ENCODE measurements at regions not wholly inside any gene's neighbourhood (a gene's known extent, or its start where the extent isn't known, plus 50 kb on each side); places are given as distances from the start of the nearest gene placed in this dataset.

DNA sequence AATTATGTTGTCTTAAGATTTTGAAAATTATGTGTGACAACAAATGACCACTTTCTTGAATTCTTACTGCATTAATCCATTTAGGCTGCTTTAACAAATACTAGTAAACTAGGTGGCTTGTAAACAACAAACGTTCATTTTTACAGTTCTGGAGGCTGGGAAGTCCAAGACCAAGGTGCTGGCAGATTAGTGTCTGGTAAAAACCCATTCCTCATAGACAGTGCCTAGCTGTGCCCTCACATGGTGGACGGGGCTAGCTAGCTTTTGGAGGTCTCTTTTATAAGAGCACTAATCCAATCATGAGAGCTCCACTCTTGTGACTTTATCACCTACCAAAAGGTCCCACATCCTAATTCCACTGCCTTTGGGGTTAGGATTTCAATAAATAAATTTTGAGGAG is 425.8 kb downstream of the SPRY1 start:
- Histone ChIP-seq H4K20me1 (ENCODE audit: control insufficient read depth, insufficient read depth, low read length, poor library complexity, severe bottlenecking) (no peaks in the 10 kb centered on the region), H3K4me1 (ENCODE audit: control insufficient read depth in 2 of 2, insufficient read depth in 2 of 2, low read length in 2 of 2) (no peaks in the 10 kb centered on the region), H3K27ac (ENCODE audit: low read length in 2 of 2) (no peak overlapping the region), H3K4me2 (replicated peaks; ENCODE audit: low read depth, low read length, poor library complexity, severe bottlenecking) (no peak overlapping the region), H3K27me3 (replicated peaks in 1 of 4; ENCODE audit: control extremely low read depth in 1 of 4, control insufficient read depth in 3 of 4, insufficient read depth in 4 of 4, low read length in 3 of 4) (no peaks in the 10 kb centered on the region), H2AFZ (ENCODE audit: insufficient read depth, low read depth, low read length, poor library complexity, severe bottlenecking) (no peak overlapping the region), H3K9ac (ENCODE audit: low read length) (no peak overlapping the region), H3K36me3 (replicated peaks in 1 of 2; ENCODE audit: control extremely low read depth in 1 of 2, control insufficient read depth in 1 of 2, extremely low read depth in 1 of 2, insufficient read depth in 2 of 2, low read length in 1 of 2) (no peaks in the 10 kb centered on the region), H3K4me3 (ENCODE audit: control extremely low read depth in 1 of 5, extremely low read depth in 1 of 5, insufficient read depth in 1 of 5, low read depth in 2 of 5, low read length in 4 of 5) (no peak overlapping the region), H3K9me3 (ENCODE audit: control extremely low read depth in 1 of 3, control insufficient read depth in 2 of 3, insufficient read depth in 1 of 3, low read length in 2 of 3) (no peaks in the 10 kb centered on the region), H3K79me2 (ENCODE audit: control insufficient read depth, insufficient read depth, low read length) (no peaks in the 10 kb centered on the region)
- TF ChIP-seq, protein P1, sequence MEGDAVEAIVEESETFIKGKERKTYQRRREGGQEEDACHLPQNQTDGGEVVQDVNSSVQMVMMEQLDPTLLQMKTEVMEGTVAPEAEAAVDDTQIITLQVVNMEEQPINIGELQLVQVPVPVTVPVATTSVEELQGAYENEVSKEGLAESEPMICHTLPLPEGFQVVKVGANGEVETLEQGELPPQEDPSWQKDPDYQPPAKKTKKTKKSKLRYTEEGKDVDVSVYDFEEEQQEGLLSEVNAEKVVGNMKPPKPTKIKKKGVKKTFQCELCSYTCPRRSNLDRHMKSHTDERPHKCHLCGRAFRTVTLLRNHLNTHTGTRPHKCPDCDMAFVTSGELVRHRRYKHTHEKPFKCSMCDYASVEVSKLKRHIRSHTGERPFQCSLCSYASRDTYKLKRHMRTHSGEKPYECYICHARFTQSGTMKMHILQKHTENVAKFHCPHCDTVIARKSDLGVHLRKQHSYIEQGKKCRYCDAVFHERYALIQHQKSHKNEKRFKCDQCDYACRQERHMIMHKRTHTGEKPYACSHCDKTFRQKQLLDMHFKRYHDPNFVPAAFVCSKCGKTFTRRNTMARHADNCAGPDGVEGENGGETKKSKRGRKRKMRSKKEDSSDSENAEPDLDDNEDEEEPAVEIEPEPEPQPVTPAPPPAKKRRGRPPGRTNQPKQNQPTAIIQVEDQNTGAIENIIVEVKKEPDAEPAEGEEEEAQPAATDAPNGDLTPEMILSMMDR (IDR thresholded peaks at IDR 0.05), result no peak
- TF ChIP-seq EZH2 (IDR thresholded peaks at IDR 0.05; ENCODE audit: borderline replicate concordance, insufficient read depth, low read depth, low read length, poor library complexity, severe bottlenecking), result no peak
- H3K27ac Mint-ChIP-seq, result no peak overlapping the region
- intact Hi-C loops (cut with micrococcal nuclease), result no loop called here
- no peak overlapping the region for H3K4me3 Mint-ChIP-seq
- CTCF ChIA-PET, result no interaction called here
- no peaks in the 10 kb centered on the region for H3K4me1 Mint-ChIP-seq
- WGBS (ENCODE audit: insufficient coverage), result 60% methylated on average over 1 of the region's 2 CpGs
- H3K9me3 Mint-ChIP-seq (ENCODE audit: insufficient read depth), result no peaks in the 10 kb centered on the region
- H3K27me3 Mint-ChIP-seq, result peaks cover 10% of the 10 kb centered on the region
- no peak for ATAC-seq (ENCODE audit: low read depth)
- no peak for DNase-seq
- POLR2A ChIA-PET, result no interaction called here

DNA sequence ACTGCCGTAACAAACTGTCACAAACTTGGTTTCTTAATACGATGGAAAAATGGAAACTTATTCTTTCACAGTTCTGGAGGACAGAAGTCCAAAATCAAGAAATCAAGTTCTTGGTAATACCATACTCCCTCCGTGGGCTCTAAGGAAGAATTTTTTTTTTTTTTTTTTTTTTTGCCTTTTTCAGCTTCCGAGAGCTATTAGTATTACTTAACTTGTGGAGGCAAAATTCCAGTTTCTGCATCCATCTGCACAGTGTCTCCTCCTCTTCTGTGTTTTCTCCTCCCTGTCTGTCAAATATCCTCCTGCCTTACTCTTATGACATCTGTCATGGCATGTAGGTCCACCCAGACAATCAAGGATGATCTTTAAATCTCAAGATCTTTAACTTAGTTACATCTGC is 426.6 kb downstream of the SPRY1 start:
- H2AFZ ChIP-seq (ENCODE audit: insufficient read depth, low read depth, low read length, poor library complexity, severe bottlenecking), result no peak overlapping the region
- ATAC-seq (ENCODE audit: low read depth) (no peak), DNase-seq (no peak)
- TF ChIP-seq, protein P1 (IDR thresholded peaks at IDR 0.05), result no peak
- no peak for TF ChIP-seq EZH2 (IDR thresholded peaks at IDR 0.05; ENCODE audit: borderline replicate concordance, insufficient read depth, low read depth, low read length, poor library complexity, severe bottlenecking)
- intact Hi-C loops (cut with micrococcal nuclease), result no loop called here
- POLR2A ChIA-PET, result no interaction called here
- no peaks in the 10 kb centered on the region for H3K79me2 ChIP-seq (ENCODE audit: control insufficient read depth, insufficient read depth, low read length)
- no peaks in the 10 kb centered on the region for H3K36me3 ChIP-seq (replicated peaks in 1 of 2; ENCODE audit: control extremely low read depth in 1 of 2, control insufficient read depth in 1 of 2, extremely low read depth in 1 of 2, insufficient read depth in 2 of 2, low read length in 1 of 2)
- Mint-ChIP-seq H3K9me3 (ENCODE audit: insufficient read depth) (no peaks in the 10 kb centered on the region), H3K27ac (no peak overlapping the region), H3K27me3 (peaks cover 10% of the 10 kb centered on the region), H3K4me1 (no peaks in the 10 kb centered on the region), H3K4me3 (no peak overlapping the region)
- WGBS (ENCODE audit: insufficient coverage), result 90% methylated on average over 2 of the region's 4 CpGs
- no peaks in the 10 kb centered on the region for H3K27me3 ChIP-seq (replicated peaks in 1 of 4; ENCODE audit: control extremely low read depth in 1 of 4, control insufficient read depth in 3 of 4, insufficient read depth in 4 of 4, low read length in 3 of 4)
- H3K4me1 ChIP-seq (ENCODE audit: control insufficient read depth in 2 of 2, insufficient read depth in 2 of 2, low read length in 2 of 2), result no peaks in the 10 kb centered on the region
- no peak overlapping the region for H3K4me3 ChIP-seq (ENCODE audit: control extremely low read depth in 1 of 5, extremely low read depth in 1 of 5, insufficient read depth in 1 of 5, low read depth in 2 of 5, low read length in 4 of 5)
- no peak overlapping the region for H3K4me2 ChIP-seq (replicated peaks; ENCODE audit: low read depth, low read length, poor library complexity, severe bottlenecking)
- CTCF ChIA-PET, result no interaction called here
- H3K27ac ChIP-seq (ENCODE audit: low read length in 2 of 2), result no peak overlapping the region
- H3K9me3 ChIP-seq (ENCODE audit: control extremely low read depth in 1 of 3, control insufficient read depth in 2 of 3, insufficient read depth in 1 of 3, low read length in 2 of 3), result no peaks in the 10 kb centered on the region
- no peaks in the 10 kb centered on the region for H4K20me1 ChIP-seq (ENCODE audit: control insufficient read depth, insufficient read depth, low read length, poor library complexity, severe bottlenecking)
- H3K9ac ChIP-seq (ENCODE audit: low read length), result no peak overlapping the region

All from B cell (primary cell).